Pons (tissue), 1 donor: ENCODE measurements at regions not wholly inside any gene's neighbourhood (a gene's known extent, or its start where the extent isn't known, plus 50 kb on each side); places are given as distances from the start of the nearest gene placed in this dataset.

ENCODE experiments used
- DNase-seq: peaks from one replicate; pipeline ENCODE4 v3.0.0-alpha.2; 2016; ENCODE audit warnings: low spot score

- DNase-seq = no peak
These were observed 207.7 kb upstream of the CAMK1G start for GRCh38 chr1:209375671-209376365.

DNA sequence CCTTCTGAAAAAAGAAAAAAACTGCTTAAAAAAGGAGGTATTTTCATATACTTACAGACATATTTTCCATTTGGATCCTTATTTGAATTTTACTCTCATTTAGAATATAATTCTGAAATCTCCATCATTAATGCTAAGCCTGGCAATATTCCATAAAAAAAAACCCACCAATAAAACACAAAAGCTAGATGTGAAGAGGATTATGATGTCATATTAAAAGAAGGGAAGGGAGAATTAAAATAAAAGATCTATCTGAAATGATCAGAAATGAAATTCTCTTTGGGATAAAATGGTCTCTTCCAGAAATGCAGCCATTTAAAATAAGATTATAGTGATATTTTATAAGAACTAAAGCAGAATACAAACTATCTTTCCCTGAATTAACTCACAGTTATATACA is 206.7 kb upstream of the CAMK1G start:
- no peak for DNase-seq

GRCh38 chr1:209377995-209378394 is 205.5 kb upstream of the CAMK1G start:
- no peak for DNase-seq

DNA sequence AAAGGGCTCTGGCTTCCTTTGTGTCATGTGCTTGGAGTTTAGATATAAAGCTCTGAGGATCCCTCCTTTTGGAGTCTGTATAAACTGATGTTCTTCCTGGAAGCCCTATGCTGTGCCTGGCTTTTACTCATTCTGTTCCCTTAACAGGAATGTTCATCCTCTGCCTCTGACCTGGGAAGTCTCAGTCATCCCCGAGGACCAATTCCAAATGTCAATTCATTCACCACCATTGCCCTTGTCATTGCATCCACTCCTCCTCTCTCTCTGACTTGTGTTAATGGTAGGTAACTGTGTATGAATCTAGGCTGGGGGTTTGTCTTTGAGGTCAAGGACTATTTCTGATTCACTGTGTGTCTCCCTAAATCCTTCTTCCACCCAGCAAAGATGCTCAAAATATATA is 204.2 kb upstream of the CAMK1G start:
- no peak for DNase-seq

DNA sequence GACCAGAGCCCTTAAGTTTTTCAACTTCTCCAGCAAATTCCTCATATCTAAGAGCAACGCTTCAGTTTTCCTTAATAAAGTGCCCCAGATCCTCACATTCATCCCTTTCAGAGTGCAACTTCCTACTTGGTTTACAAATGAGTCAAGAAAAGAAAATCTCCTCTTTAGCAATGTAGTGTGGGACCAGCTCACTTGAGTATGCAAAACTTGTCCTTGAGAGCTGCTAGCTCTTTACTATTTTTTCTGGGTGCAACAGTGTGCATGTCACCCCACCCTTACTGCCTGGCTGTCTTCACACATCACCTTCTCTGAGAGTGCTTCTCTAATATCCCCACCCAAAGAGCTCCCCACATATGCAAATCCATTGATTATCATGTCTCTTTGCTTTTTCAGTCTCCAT is 203.1 kb upstream of the CAMK1G start:
- no peak for DNase-seq

- DNase-seq = no peak
These were observed 201.0 kb upstream of the CAMK1G start for GRCh38 chr1:209382231-209383100.

DNA sequence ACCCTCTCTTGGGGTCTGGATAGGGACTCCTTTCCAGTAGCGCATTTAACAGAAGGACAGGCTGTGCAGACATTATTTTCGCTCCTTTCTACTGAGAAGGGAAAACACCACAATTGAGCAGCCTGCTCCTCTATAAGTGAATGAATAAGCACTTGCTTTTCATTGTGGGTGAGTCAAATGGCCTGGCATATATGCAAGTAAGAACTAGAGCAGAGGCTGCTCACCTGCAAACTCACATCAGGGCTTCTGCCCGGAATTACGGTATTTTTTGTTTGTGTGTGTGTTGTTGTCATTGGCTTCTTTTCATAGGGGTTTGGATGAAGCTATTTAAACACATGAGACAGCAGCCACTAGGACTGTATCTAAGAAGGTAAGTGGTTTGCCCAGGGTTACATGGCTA is 200.1 kb upstream of the CAMK1G start:
- no peak for DNase-seq

DNA sequence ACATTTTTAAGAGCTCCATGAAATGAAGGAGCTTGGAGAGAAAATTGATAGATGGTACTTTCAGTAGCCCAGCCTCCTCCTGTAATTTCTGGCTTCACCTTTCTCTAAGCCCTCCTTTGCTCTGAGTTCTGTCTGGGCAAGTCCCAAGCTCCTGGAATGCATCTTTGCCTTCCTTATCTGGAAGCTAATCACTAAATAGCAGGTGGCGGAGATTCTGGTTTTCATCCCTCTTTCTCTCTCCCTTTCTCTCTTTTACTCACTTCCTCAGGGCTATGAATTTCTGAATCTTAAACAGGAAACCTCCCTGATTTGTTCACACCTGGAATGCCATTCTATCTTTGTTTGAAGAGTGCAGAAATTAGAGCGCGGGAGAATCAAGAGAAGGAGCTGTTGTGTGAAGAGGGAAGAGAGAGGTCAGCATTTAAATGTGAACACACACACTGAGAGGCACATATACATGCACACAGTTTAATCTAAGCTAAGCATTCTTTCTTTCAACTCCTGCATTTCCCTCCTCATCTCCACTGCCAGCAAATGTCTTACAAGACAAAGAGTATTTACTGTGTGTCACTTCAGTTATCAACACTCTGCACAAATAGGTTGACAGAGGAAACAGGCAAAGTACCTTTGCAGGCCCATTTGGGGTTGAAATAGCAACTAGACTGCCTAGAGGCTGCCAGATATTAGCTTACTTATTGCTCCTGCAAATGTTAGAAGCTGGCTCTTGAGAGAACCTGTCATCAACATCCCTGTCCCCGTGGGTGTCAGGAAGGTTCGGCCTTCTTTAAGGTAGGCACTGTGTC is 199.4 kb upstream of the CAMK1G start:
- DNase-seq = no peak

DNA sequence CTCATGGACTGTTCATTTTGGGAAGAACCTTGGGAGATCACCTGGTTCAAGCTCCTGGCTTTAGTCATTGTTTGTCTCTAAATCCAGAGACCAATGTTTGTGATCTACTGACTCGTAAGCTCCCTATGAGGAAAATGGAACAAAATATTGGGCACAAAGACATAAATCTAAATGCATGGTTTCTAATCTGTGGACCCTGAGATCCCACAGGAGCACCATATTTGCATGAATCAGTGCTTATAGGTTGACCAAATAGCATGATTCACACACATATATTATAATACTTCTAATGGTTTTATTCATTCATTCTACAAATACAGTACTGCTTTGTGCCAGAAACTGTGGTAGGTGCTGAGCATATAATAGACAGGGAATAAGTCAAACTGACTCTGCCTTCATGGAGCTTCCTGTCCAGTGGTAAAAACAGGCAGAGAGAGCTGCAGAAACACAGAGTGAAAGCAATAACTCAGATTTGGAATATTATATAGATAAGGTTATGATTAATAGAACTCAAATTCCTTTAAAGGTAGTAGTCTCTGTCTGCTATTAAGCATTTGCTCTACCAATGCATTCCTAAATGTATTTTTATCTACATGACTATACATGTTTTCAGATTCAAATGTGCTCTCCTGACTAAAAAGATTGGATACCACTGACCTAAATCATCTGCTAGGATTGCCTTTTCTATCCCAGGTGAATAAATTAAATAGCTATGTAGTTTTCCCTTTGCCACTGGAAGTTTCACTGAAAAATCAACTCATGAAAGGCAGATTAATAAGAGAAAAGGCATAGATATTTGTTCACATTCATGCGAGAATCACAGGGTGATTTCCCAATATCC is 198.6 kb upstream of the CAMK1G start:
- no peak for DNase-seq

- DNase-seq = no peak
These were observed 197.4 kb upstream of the CAMK1G start for GRCh38 chr1:209386156-209386555.

GRCh38 chr1:209387271-209387968 is 196.1 kb upstream of the CAMK1G start:
- DNase-seq = no peak

GRCh38 chr1:209387969-209388329 is 195.6 kb upstream of the CAMK1G start:
- DNase-seq = no peak

DNA sequence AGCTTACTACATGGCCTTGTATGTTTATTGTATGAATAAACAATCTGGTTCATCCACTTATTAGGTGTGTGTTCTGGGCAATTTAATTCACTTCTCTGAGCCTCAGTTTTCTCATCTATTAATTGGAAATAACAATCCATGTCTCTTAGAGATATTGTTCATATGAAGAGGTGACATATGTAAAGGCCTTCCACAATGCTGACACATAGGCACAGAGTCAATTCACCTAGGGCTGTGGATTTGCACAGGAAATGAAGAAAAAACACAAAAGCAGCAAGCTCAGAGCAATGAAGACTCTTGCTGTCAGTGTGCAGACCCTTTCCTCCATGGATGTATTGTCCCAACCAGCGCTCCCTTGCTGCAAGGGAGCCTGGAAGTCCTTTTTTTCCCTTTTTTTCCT is 195.2 kb upstream of the CAMK1G start:
- DNase-seq = no peak

DNA sequence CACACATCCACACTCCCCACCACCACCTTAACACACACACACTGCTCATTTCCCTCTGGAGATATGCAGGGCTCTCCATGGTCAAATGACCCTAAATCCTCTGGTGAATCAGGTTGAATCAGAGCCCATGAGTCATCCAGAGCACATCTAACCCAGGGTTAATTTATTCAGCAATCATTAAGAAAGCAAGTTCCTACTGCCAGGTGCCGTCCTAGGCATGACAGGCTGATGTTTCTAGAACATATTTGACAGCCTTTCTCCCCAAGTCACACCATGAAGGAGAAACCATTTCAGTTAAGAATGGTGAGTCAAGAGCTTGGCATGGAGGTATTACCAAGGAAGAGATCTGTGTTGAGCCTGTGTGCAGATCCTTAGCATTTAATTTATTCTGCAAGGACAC is 194.3 kb upstream of the CAMK1G start:
- no peak for DNase-seq

- DNase-seq = no peak
These were observed 193.5 kb upstream of the CAMK1G start for GRCh38 chr1:209389975-209390374.

- no peak for DNase-seq
These were observed 192.8 kb upstream of the CAMK1G start for GRCh38 chr1:209390764-209391163.

DNA sequence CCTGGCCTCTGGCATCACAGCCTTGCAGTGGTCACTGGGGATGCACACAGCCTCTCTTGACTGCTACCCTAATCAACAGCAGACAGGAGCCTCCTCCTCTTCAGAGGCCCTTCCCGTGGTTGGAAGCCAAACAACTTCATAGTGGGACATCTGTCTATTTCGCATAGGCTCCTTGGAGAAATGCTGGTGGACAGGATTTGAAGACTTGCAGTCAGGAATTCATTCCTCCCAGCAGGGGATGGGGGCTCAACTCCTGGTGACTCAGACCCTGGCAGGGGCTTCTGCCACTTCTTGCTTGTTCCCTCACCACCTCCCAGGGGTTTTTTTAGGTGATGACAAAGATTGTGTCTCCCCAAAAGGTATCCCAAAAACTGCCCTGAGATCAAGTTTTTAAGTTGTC is 191.7 kb upstream of the CAMK1G start:
- DNase-seq = no peak

GRCh38 chr1:209395169-209395568 is 188.3 kb upstream of the CAMK1G start:
- peak; percentile 64 for DNase-seq

GRCh38 chr1:209397371-209397770 is 186.1 kb upstream of the CAMK1G start:
- no peak for DNase-seq

- no peak for DNase-seq
These were observed 185.6 kb upstream of the CAMK1G start for GRCh38 chr1:209397910-209398309.

GRCh38 chr1:209398313-209398991 is 185.1 kb upstream of the CAMK1G start:
- peak; percentile 67 for DNase-seq
